Thymus (tissue), 11 donors: ENCODE measurements at regions not wholly inside any gene's neighbourhood (a gene's known extent, or its start where the extent isn't known, plus 50 kb on each side); places are given as distances from the start of the nearest gene placed in this dataset.

Source experiments
- DNase-seq, 9 donors: peaks; one replicate each; pipeline ENCODE4 v3.0.0-alpha.2; 2013; ENCODE audit warnings: low spot score in 9 of 9, low read depth in 6 of 9, missing footprints in 1 of 9
- H3K27ac ChIP-seq, 2 donors: one replicate each; pipeline ENCODE4 v1.5.1; 2013; ENCODE audit warnings: control low read depth in 1 of 2, low read depth in 1 of 2, low read length in 1 of 2, mild to moderate bottlenecking in 1 of 2, moderate library complexity in 1 of 2
- H3K27me3 ChIP-seq, 2 donors: one replicate each; pipeline ENCODE4 v1.5.1; 2013; ENCODE audit warnings: low read length in 1 of 2; ENCODE audit not compliant: control insufficient read depth in 2 of 2, insufficient read depth in 1 of 2
- H3K36me3 ChIP-seq, 2 donors: one replicate each; pipeline ENCODE4 v1.5.1; 2013; ENCODE audit warnings: low read length in 1 of 2, mild to moderate bottlenecking in 1 of 2, moderate library complexity in 1 of 2; ENCODE audit not compliant: control insufficient read depth in 2 of 2, insufficient read depth in 2 of 2
- H3K4me1 ChIP-seq, 2 donors: one replicate each; pipeline ENCODE4 v1.5.1; 2013; ENCODE audit warnings: low read length in 2 of 2; ENCODE audit not compliant: control insufficient read depth in 2 of 2, insufficient read depth in 2 of 2
- H3K4me3 ChIP-seq, 2 donors: one replicate each; pipeline ENCODE4 v1.5.1; 2013; ENCODE audit warnings: low read length in 2 of 2, control low read depth in 1 of 2, mild to moderate bottlenecking in 1 of 2
- H3K9me3 ChIP-seq, 2 donors: one replicate each; pipeline ENCODE4 v1.5.1; 2013; ENCODE audit warnings: low read length in 1 of 2, mild to moderate bottlenecking in 1 of 2; ENCODE audit not compliant: control insufficient read depth in 2 of 2, insufficient read depth in 1 of 2
- WGBS: extraction: QIAGEN DNeasy Blood & Tissue Kit; methylation state at CpG from one replicate; pipeline ENCODE4 v1.1.7; 2013; 5-methylcytosine and 5-hydroxymethylcytosine counted together
- donor health status: healthy.

DNA sequence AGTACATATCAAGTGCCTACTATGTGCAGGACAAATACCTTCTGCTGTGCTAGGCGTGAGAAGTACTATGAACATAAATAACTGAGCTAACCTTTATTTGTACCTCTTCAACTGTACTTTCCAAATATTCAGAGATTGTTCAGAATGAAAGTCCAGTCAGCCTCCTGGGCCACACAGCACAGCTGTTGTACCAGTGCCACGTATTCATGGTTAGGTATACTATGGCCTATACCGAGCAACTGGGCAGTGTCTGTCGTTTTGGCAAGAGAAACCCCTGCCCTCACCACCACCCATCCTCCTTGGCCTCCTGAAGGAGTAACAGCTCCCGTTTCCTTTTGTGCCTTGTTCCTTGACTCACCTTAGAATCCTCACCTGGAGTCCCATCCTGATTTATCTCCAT, 53.0 kb downstream of the RASSF10 start:
- no peaks in the 10 kb centered on the region for H3K27me3 ChIP-seq
- 93% methylated on average over 5 of the region's 5 CpGs for WGBS
- H3K4me3 ChIP-seq: no peak overlapping the region
- H3K36me3 ChIP-seq: no peaks in the 10 kb centered on the region
- H3K27ac ChIP-seq: no peak overlapping the region
- no peak for DNase-seq
- H3K9me3 ChIP-seq: no peaks in the 10 kb centered on the region
- peaks cover 0 to 3% of the 10 kb centered on the region in 2 donors for H3K4me1 ChIP-seq

DNA sequence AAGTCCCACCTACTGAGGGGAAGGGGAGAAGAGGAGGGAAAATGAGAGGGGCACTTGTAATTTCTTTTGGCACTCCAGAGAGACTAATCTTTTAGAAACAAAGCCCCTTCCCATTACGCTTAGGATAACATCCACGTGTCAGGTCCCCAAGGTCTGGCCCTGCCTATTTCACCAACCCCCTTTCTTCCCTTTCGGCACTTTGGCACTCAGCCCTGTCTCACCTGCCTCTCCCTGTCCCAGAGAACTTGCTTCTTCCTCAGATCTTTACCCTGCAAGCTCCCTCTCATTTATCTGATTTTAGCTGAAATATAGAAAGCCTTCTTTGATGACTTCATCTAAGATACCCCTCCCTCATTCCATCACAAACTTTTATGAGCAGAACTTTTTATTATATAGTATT, 55.5 kb downstream of the RASSF10 start:
- no peak for DNase-seq
- H3K36me3 ChIP-seq: no peaks in the 10 kb centered on the region
- no peaks in the 10 kb centered on the region for H3K27me3 ChIP-seq
- no peak overlapping the region for H3K4me3 ChIP-seq
- 93% methylated on average over 3 of the region's 3 CpGs for WGBS
- no peaks in the 10 kb centered on the region for H3K9me3 ChIP-seq
- H3K4me1 ChIP-seq: peaks cover 0 to 3% of the 10 kb centered on the region in 2 donors
- no peak overlapping the region for H3K27ac ChIP-seq

DNA sequence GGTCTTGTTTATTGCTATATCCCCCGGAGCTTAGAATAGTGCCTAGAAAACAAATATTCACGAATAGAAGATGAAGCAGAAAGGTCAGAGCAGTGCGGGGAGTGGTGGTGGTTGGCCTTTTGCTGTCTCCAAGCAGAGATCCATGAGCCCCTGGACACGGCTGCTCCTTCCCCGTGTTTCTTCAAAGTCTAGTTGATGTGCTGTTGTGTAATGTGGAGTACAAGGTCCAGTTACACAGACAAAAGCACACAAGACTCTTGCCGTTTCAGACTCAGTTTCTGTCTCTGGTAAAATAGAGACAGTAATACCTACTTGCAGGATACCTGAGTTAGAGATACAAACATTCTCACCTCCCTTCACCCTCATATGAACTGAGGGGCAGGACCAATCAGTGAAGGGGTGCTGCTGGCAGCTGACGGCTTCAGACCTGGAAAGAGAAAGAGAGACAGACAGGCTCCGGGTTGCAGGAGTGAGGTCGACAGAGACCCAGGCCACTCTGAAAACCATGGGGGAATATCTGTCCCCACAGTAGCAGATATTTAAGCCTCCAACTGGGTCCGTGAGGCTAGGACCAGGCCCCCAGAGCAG, 56.2 kb downstream of the RASSF10 start:
- H3K36me3 ChIP-seq: no peaks in the 10 kb centered on the region
- H3K27me3 ChIP-seq: no peaks in the 10 kb centered on the region
- H3K27ac ChIP-seq: no peak overlapping the region
- H3K4me1 ChIP-seq: peaks cover 0 to 3% of the 10 kb centered on the region in 2 donors
- 90% methylated on average over 10 of the region's 10 CpGs for WGBS
- no peak overlapping the region for H3K4me3 ChIP-seq
- H3K9me3 ChIP-seq: no peaks in the 10 kb centered on the region
- no peak for DNase-seq

DNA sequence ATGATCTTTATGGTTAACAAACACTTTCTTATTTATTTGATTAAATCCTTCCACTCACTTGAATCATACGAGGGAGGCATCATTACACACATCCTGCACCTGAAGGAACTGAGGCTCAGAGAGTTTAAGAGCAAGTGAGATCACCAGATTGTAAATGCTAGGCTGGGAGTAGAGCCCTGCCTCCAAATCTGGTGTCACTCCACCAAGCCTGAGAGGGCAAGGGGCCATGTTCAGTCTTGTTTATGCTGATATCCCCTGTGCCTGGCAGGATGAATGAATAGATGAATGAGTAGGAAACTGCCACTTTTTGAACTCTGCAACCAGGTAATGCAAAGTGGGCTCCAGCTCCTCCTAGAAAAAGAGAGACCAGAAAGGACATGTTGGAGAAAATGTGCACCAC, 59.1 kb downstream of the RASSF10 start:
- Histone ChIP-seq H3K27me3 (no peaks in the 10 kb centered on the region), H3K4me3 (no peak overlapping the region), H3K27ac (no peak overlapping the region), H3K36me3 (no peaks in the 10 kb centered on the region), H3K4me1 (peaks cover 0 to 3% of the 10 kb centered on the region in 2 donors), H3K9me3 (no peaks in the 10 kb centered on the region)
- 98% methylated on average over 1 of the region's 1 CpG for WGBS
- DNase-seq: no peak

DNA sequence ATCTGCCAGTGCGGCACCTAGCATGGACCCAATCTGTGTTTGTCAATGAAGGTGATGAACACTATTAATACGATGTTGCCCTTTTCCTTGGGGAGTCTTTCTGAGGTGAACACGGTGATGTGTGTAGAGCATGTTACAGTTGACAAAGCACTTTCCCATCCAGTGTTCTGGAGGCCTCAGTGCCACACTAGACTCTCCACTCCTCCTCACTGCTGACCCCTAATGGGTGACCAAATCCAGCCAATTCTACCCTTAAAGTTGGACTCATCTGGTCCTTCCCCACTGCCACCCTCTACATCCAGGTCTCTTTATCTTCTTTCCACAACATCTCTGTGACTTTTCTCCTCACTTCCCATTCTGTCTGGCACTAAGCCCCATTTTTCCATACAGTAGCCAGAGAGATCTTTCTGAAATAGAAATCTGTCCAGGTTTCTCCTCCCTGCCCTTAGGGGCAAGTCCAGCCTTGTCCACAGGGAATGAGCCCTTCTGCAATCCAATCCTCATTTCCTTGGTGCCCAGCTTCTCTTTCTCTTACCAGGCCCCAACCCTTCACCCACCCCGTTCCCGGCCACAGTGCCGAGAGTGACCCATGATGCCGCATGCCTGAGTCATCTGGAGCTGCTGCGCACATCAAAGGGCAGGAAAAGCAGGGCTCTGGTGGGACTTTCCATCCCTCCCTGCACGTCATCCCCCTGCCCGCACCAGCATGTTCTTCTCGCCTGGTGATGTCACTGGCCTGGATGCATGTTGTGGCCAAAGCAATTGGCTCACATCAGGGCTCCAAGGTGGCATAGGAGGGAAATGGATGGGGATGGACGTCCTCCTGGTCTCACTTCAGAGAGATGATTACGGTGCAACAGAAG, 64.2 kb downstream of the RASSF10 start:
- 93% methylated on average over 13 of the region's 13 CpGs for WGBS
- no peak overlapping the region for H3K4me3 ChIP-seq
- peak in 1 of 9 donors; percentile 3 for DNase-seq

DNA sequence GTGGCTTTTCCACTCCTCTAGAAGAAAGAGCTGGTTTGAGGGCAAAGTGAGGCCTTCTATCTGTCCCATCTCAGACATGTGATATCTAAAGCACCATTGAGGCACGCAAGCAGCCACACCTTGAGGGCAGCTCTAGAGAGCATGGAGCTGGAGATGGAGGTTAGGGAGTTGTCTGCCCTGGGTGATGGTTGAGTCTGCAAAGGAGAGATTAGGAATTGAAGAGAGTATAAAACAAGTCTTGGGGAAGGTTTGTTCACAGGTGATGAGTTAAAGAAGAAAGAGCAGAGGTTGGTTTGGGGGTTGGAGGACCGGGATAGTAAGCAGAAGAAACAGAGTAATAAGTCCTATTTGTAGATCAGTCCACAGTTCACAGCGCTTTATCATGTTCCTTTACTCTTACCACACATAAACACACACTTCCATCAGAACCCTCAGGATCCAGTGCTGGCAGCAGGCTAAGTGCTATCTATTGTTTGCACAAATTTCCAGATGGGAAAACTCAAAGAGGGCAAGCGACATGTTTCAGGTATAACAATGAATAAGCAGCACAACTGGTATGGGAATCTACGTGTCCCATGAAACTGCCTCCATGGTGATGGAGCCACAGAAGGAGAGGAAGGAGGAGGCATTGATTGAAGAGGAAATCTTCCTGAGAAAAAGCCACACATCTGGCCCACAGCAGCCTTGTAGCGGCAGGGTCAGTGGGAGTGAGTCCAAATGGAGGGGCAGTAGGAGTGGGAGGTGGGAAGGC, 65.8 kb downstream of the RASSF10 start:
- Histone ChIP-seq H3K27ac (no peak overlapping the region), H3K36me3 (no peaks in the 10 kb centered on the region), H3K27me3 (no peaks in the 10 kb centered on the region), H3K9me3 (no peaks in the 10 kb centered on the region), H3K4me1 (peaks cover 0 to 3% of the 10 kb centered on the region in 2 donors), H3K4me3 (no peak overlapping the region)
- WGBS: 94% methylated on average over 6 of the region's 6 CpGs
- no peak for DNase-seq

More for the DNA sequence above, 64.2 kb downstream of the RASSF10 start:
- H3K36me3 ChIP-seq: no peaks in the 10 kb centered on the region
- H3K4me1 ChIP-seq: peaks cover 0 to 3% of the 10 kb centered on the region in 2 donors
- H3K9me3 ChIP-seq: no peaks in the 10 kb centered on the region
- no peaks in the 10 kb centered on the region for H3K27me3 ChIP-seq
- H3K27ac ChIP-seq: no peak overlapping the region

DNA sequence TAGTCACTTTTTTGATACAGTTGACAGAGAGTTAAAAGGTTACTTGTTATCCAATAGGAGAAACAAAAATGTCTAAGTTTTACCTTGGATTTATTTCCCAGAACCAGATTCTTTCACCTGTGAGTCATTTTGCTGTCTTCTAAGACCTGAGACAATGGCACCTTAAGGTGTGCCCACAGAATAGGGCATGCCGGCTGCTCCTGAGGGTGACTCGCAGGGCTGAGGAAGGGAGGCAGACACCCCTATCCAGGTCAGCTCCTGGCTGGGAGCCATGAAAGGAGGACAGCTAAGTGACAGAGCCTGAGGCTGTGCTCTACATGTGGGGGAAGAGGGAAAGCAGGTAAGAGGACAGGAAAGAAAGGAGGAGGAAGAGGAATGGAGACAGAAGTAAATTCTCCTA, 67.8 kb downstream of the RASSF10 start:
- Histone ChIP-seq H3K9me3 (no peaks in the 10 kb centered on the region), H3K36me3 (no peaks in the 10 kb centered on the region), H3K27me3 (no peaks in the 10 kb centered on the region), H3K4me3 (no peak overlapping the region), H3K4me1 (peaks cover 0 to 3% of the 10 kb centered on the region in 2 donors), H3K27ac (no peak overlapping the region)
- DNase-seq: no peak
- 93% methylated on average over 2 of the region's 2 CpGs for WGBS

DNA sequence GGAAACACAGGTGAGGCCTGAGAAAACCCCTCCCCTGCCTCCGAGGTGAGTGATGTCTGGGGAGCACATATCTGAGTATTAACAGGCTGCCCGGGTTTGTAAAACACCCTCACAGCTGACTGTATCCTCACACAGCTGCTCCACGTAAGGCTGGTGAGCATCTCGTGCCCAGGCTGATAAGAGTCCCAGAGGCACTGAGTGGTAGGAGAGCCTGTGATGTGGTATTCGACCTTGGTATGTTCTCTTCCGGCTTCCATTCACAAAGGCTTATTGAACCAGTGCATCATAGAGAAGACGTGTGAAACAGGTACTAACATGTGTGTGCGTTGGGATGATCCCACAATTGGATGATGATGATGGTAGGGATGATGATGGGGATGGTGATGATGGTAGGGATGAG, 71.7 kb downstream of the RASSF10 start:
- H3K36me3 ChIP-seq: no peaks in the 10 kb centered on the region
- no peaks in the 10 kb centered on the region for H3K27me3 ChIP-seq
- no peak overlapping the region for H3K4me3 ChIP-seq
- H3K27ac ChIP-seq: no peak overlapping the region
- H3K9me3 ChIP-seq: no peaks in the 10 kb centered on the region
- DNase-seq: no peak
- 95% methylated on average over 8 of the region's 8 CpGs for WGBS
- no peaks in the 10 kb centered on the region for H3K4me1 ChIP-seq

DNA sequence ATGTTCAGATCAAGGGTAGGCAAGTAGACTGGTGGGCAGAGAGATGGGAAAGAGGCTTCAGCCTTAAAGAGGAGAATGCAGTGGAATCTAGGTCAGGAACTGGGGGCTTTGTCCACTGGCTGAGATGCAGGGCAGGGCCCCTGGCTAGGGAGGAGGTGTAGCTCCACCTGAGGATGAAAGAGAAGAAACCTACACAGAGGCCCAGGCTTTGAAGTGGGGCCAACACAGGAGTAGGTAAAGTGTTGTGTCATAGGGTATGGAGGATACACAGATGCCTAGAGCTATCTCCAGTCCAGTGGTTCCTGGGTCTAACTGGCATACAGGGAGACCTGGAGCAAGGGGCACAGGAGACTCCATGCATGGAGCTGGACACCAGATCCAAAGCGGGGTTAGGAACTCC, 73.5 kb downstream of the RASSF10 start:
- H3K36me3 ChIP-seq: no peaks in the 10 kb centered on the region
- H3K27ac ChIP-seq: no peak overlapping the region
- no peak overlapping the region for H3K4me3 ChIP-seq
- no peak for DNase-seq
- H3K9me3 ChIP-seq: no peaks in the 10 kb centered on the region
- no peaks in the 10 kb centered on the region for H3K27me3 ChIP-seq
- WGBS: 100% methylated on average over 1 of the region's 1 CpG
- no peaks in the 10 kb centered on the region for H3K4me1 ChIP-seq
